ENCODE measurements at regions not wholly inside any gene's neighbourhood (a gene's known extent, or its start where the extent isn't known, plus 50 kb on each side); places are given as distances from the start of the nearest gene placed in this dataset.
A peak's percentile ranks its signal among the peaks of the same experiment; 100 is the strongest.

GRCh38 chr9:113720495-113720894, 155.6 kb upstream of the ZNF618 start:
- TF ChIP-seq TAF1 (IDR thresholded peaks at IDR 0.05; ENCODE audit: low read depth) (no peak), TCF12 (IDR thresholded peaks at IDR 0.05; ENCODE audit: low read depth) (no peak), NFIC (IDR thresholded peaks at IDR 0.05) (no peak), YY1 (IDR thresholded peaks at IDR 0.05; ENCODE audit: low read depth) (no peak), CEBPB (IDR thresholded peaks at IDR 0.05) (no peak), USF1 (IDR thresholded peaks at IDR 0.05) (no peak), FOXM1 (IDR thresholded peaks at IDR 0.05; ENCODE audit: borderline replicate concordance, low read depth) (no peak), MAX (IDR thresholded peaks at IDR 0.05) (no peak), CREB1 (IDR thresholded peaks at IDR 0.05; ENCODE audit: low read depth) (no peak), RAD21 (IDR thresholded peaks at IDR 0.05; ENCODE audit: low read depth) (no peak), REST (IDR thresholded peaks at IDR 0.05; ENCODE audit: low read depth) (no peak), ZBTB7A (IDR thresholded peaks at IDR 0.05; ENCODE audit: low read depth) (no peak), TEAD4 (IDR thresholded peaks at IDR 0.05) (no peak), EP300 (IDR thresholded peaks at IDR 0.05; ENCODE audit: borderline replicate concordance) (no peak), EGR1 (IDR thresholded peaks at IDR 0.05) (no peak)

GRCh38 chr9:113721856-113722255, 154.3 kb upstream of the ZNF618 start:
- no peak for TF ChIP-seq EP300 (IDR thresholded peaks at IDR 0.05; ENCODE audit: borderline replicate concordance)
- TF ChIP-seq CEBPB (IDR thresholded peaks at IDR 0.05): no peak
- TF ChIP-seq USF1 (IDR thresholded peaks at IDR 0.05): no peak
- TF ChIP-seq MAX (IDR thresholded peaks at IDR 0.05): no peak

GRCh38 chr9:113724202-113724601, 151.9 kb upstream of the ZNF618 start:
- TF ChIP-seq NFIC (IDR thresholded peaks at IDR 0.05): no peak
- no peak for TF ChIP-seq EGR1 (IDR thresholded peaks at IDR 0.05)
- TF ChIP-seq CEBPB (IDR thresholded peaks at IDR 0.05): no peak
- TF ChIP-seq ZBTB7A (IDR thresholded peaks at IDR 0.05; ENCODE audit: low read depth): no peak
- TF ChIP-seq FOXM1 (IDR thresholded peaks at IDR 0.05; ENCODE audit: borderline replicate concordance, low read depth): no peak
- TF ChIP-seq USF1 (IDR thresholded peaks at IDR 0.05): no peak
- no peak for TF ChIP-seq EP300 (IDR thresholded peaks at IDR 0.05; ENCODE audit: borderline replicate concordance)
- no peak for TF ChIP-seq RAD21 (IDR thresholded peaks at IDR 0.05; ENCODE audit: low read depth)
- TF ChIP-seq TEAD4 (IDR thresholded peaks at IDR 0.05): no peak
- TF ChIP-seq YY1 (IDR thresholded peaks at IDR 0.05; ENCODE audit: low read depth): no peak
- TF ChIP-seq CREB1 (IDR thresholded peaks at IDR 0.05; ENCODE audit: low read depth): no peak
- TF ChIP-seq TCF12 (IDR thresholded peaks at IDR 0.05; ENCODE audit: low read depth): no peak

GRCh38 chr9:113728989-113729388, 147.1 kb upstream of the ZNF618 start:
- TF ChIP-seq EGR1 (IDR thresholded peaks at IDR 0.05) (no peak), MAX (IDR thresholded peaks at IDR 0.05) (no peak)

GRCh38 chr9:113734826-113735225, 141.3 kb upstream of the ZNF618 start:
- TF ChIP-seq CREB1 (IDR thresholded peaks at IDR 0.05; ENCODE audit: low read depth) (no peak), TAF1 (IDR thresholded peaks at IDR 0.05; ENCODE audit: low read depth) (no peak), EGR1 (IDR thresholded peaks at IDR 0.05) (no peak), MAX (IDR thresholded peaks at IDR 0.05) (no peak), TCF12 (IDR thresholded peaks at IDR 0.05; ENCODE audit: low read depth) (no peak)

- no peak for TF ChIP-seq USF1 (IDR thresholded peaks at IDR 0.05)
- TF ChIP-seq RAD21 (IDR thresholded peaks at IDR 0.05; ENCODE audit: low read depth): peak; percentile 86
Measured at GRCh38 chr9:113737517-113738271, 138.4 kb upstream of the ZNF618 start.

- no peak for TF ChIP-seq CREB1 (IDR thresholded peaks at IDR 0.05; ENCODE audit: low read depth)
Measured at GRCh38 chr9:113738496-113738892, 137.6 kb upstream of the ZNF618 start.

Data from Ishikawa (cell line).